GM10248 (cell line): ENCODE measurements at regions not wholly inside any gene's neighbourhood (a gene's known extent, or its start where the extent isn't known, plus 50 kb on each side); places are given as distances from the start of the nearest gene placed in this dataset.
A peak's percentile ranks its signal among the peaks of the same experiment; 100 is the strongest.

Source experiments
- CTCF ChIA-PET: fragments of 300-600 bp; sonication (Branson Sonifier 250); formaldehyde crosslinking; extraction: SDS; loops from one replicate; lab custom pipeline; 2021; ENCODE audit warnings: antibody characterized with exemption; lab: Yijun Ruan, JAX
- POLR2A ChIA-PET: fragments of 350-650 bp; sonication (Branson Sonifier 250); formaldehyde crosslinking; extraction: SDS; loops from one replicate; lab custom pipeline; 2020; ENCODE audit warnings: antibody characterized with exemption; lab: Yijun Ruan, JAX
- DNase-seq: peaks from one replicate; pipeline ENCODE4 v3.0.0; 2012; ENCODE audit errors: extremely low spot score
- CTCF ChIP-seq: IDR thresholded peaks from 2 replicates; pipeline ENCODE4 v1.5.1; 2012; ENCODE audit warnings: mild to moderate bottlenecking, low read depth; ENCODE audit errors: extremely low read depth, missing control alignments, control extremely low read depth

GRCh38 chr14:49988080-49988990 lies 95.5 kb downstream of the ARF6 start:
- no peak for TF ChIP-seq CTCF
- POLR2A ChIA-PET: no interaction called here
- DNase-seq: no peak
- CTCF ChIA-PET: interaction anchor here (0.8 kb wide), 1 partner anchor 9 kb away, joined by 3 read pairs; no protein-coding TSS in a partner anchor

GRCh38 chr14:49989966-49990365 lies 97.1 kb downstream of the ARF6 start:
- no peak for TF ChIP-seq CTCF
- DNase-seq: no peak
- POLR2A ChIA-PET: interaction anchor here (1.5 kb wide), 1 partner anchor 10 kb away, joined by 3 read pairs; no protein-coding TSS in a partner anchor
- CTCF ChIA-PET: interaction anchor here (1.0 to 5.0 kb wide), 7 partner anchors 9 to 128 kb away, joined by 4 to 21 read pairs (median 5); no protein-coding TSS in a partner anchor

- ChIA-PET POLR2A (interaction anchor here (0.9 to 1.3 kb wide), 2 partner anchors 10 to 12 kb away, joined by 3 to 5 read pairs; no protein-coding TSS in a partner anchor), CTCF (interaction anchor here (1.0 to 5.0 kb wide), 6 partner anchors 11 to 130 kb away, joined by 4 to 21 read pairs (median 6); no protein-coding TSS in a partner anchor)
- no peak for TF ChIP-seq CTCF
- DNase-seq: no peak
Measured at GRCh38 chr14:49991491-49991890, 98.6 kb downstream of the ARF6 start.

GRCh38 chr14:49992036-49992435 lies 99.2 kb downstream of the ARF6 start:
- ChIA-PET CTCF (interaction anchor here (1.4 to 5.0 kb wide), 8 partner anchors 11 to 130 kb away, joined by 3 to 21 read pairs (median 6); no protein-coding TSS in a partner anchor), POLR2A (interaction anchor here (0.9 to 1.3 kb wide), 2 partner anchors 10 to 11 kb away, joined by 3 to 5 read pairs; no protein-coding TSS in a partner anchor)
- no peak for DNase-seq
- no peak for TF ChIP-seq CTCF

- ChIA-PET CTCF (interaction anchor here (1.0 to 5.0 kb wide), 10 partner anchors 10 to 131 kb away, joined by 3 to 21 read pairs (median 4); no protein-coding TSS in a partner anchor), POLR2A (interaction anchor here (1.2 kb wide), 2 partner anchors 11 to 21 kb away, joined by 3 to 6 read pairs; no protein-coding TSS in a partner anchor)
- DNase-seq: no peak
- no peak for TF ChIP-seq CTCF
Measured at GRCh38 chr14:49992448-49992847, 99.6 kb downstream of the ARF6 start.

GRCh38 chr14:49992901-49993339 lies 100.0 kb downstream of the ARF6 start:
- ChIA-PET CTCF (interaction anchor here (1.0 to 5.0 kb wide), 10 partner anchors 10 to 131 kb away, joined by 3 to 21 read pairs (median 4); no protein-coding TSS in a partner anchor), POLR2A (interaction anchor here (0.6 to 1.2 kb wide), 5 partner anchors 11 to 100 kb away, joined by 3 to 6 read pairs (median 3); partner anchors contain the start of gene ARF6)
- TF ChIP-seq CTCF: no peak
- DNase-seq: peak; percentile 68
